ENCODE measurements at regions not wholly inside any gene's neighbourhood (a gene's known extent, or its start where the extent isn't known, plus 50 kb on each side); places are given as distances from the start of the nearest gene placed in this dataset.

DNA sequence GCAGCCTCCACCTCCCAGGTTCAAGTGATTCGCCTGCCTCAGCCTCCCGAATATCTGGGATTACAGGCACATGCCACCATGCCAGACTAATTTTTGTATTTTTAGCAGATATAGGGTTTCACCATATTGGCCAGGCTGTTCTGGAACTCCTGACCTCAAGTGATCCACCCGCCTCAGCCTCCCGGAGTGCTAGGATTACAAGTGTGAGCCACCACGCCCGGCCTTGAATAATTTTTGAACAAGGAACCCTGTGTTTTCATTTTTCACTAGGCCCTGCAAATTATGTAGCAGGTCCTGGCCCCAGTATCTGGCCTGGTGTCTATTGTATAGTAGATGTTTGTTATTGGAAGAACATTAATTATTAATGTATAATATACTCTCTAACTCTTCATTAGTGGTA lies 140.7 kb downstream of the PIK3R1 start:
- H3K9ac ChIP-seq (ENCODE audit: extremely low read depth, low read length, poor library complexity, severe bottlenecking), result no peak overlapping the region
- no peaks in the 10 kb centered on the region for H3K27me3 ChIP-seq (ENCODE audit: control insufficient read depth, insufficient read depth, low read length, poor library complexity, severe bottlenecking)
- Mint-ChIP-seq H3K27me3 (ENCODE audit: insufficient read depth) (no peaks in the 10 kb centered on the region), H3K9me3 (no peaks in the 10 kb centered on the region), H3K4me1 (peaks cover 49% of the 10 kb centered on the region), H3K27ac (no peak overlapping the region), H3K36me3 (ENCODE audit: low read depth) (no peaks in the 10 kb centered on the region), H3K4me3 (no peak overlapping the region)
- H3K27ac ChIP-seq (ENCODE audit: low read depth, low read length), result no peak overlapping the region
- 94 to 100% methylated on average over 6 of the region's 6 CpGs for WGBS, 2 experiments (ENCODE audit: insufficient coverage in 1 of 2, insufficient read length in 1 of 2)
- H3K4me3 ChIP-seq (ENCODE audit: low read length), result no peak overlapping the region
- TF ChIP-seq, protein P1, sequence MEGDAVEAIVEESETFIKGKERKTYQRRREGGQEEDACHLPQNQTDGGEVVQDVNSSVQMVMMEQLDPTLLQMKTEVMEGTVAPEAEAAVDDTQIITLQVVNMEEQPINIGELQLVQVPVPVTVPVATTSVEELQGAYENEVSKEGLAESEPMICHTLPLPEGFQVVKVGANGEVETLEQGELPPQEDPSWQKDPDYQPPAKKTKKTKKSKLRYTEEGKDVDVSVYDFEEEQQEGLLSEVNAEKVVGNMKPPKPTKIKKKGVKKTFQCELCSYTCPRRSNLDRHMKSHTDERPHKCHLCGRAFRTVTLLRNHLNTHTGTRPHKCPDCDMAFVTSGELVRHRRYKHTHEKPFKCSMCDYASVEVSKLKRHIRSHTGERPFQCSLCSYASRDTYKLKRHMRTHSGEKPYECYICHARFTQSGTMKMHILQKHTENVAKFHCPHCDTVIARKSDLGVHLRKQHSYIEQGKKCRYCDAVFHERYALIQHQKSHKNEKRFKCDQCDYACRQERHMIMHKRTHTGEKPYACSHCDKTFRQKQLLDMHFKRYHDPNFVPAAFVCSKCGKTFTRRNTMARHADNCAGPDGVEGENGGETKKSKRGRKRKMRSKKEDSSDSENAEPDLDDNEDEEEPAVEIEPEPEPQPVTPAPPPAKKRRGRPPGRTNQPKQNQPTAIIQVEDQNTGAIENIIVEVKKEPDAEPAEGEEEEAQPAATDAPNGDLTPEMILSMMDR (conservative IDR thresholded peaks at IDR 0.05), result no peak
- peaks cover 12% of the 10 kb centered on the region for H3K4me1 ChIP-seq (ENCODE audit: control insufficient read depth, insufficient read depth, low read length)
- DNase-seq, result no peak
- H3K36me3 ChIP-seq (ENCODE audit: control insufficient read depth, insufficient read depth, low read length), result no peaks in the 10 kb centered on the region
- no peaks in the 10 kb centered on the region for H3K9me3 ChIP-seq (ENCODE audit: control insufficient read depth, low read length)

DNA sequence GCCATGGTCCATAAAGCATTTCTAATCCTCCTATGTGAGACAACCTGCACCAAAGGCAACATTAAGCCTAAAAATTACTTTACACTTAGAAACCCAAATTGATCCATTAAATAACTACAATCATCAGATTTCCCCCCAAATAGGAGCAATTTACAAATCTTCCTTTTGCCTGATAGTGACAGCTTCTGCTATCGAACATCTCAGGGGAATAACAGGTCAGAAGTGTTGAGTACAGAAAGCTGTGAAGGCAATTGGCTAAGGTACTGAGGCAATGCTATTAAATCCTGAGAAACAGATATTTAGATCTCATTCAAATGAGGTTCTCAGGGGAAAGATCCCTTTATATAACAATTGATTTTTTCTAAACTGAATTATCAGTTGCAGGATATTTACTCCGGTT lies 141.1 kb downstream of the PIK3R1 start:
- WGBS, 2 experiments (ENCODE audit: insufficient coverage in 1 of 2, insufficient read length in 1 of 2), result 89 to 100% methylated on average over 1 to 2 of the region's 2 CpGs

DNA sequence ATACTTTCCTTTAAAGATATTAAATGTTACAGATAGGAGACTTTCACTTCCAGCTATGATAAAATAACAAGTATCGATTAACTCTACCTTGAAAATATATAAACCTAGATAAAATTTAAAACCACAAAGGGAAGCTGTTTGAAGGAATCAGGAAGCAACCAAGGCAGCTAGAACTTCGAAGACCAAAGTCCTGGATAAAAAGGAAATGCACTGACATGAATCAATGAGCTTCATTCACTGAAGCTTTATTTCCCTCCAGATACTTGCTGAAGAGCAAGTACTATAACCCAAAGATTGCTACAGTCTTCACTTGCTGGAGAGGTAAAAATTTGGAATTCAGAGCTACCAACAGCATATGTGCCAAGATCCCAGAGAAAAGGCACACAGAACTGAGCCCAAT lies 144.1 kb downstream of the PIK3R1 start:
- 90 to 100% methylated on average over 2 of the region's 2 CpGs for WGBS, 2 experiments (ENCODE audit: insufficient coverage in 1 of 2, insufficient read length in 1 of 2)
- Mint-ChIP-seq H3K9me3 (no peaks in the 10 kb centered on the region), H3K27me3 (ENCODE audit: insufficient read depth) (no peaks in the 10 kb centered on the region)

More for the DNA sequence above, 141.1 kb downstream of the PIK3R1 start:
- H3K27ac Mint-ChIP-seq, result no peak overlapping the region
- Histone ChIP-seq H3K9me3 (ENCODE audit: control insufficient read depth, low read length) (no peaks in the 10 kb centered on the region), H3K4me3 (ENCODE audit: low read length) (no peak overlapping the region), H3K9ac (ENCODE audit: extremely low read depth, low read length, poor library complexity, severe bottlenecking) (no peak overlapping the region), H3K4me1 (ENCODE audit: control insufficient read depth, insufficient read depth, low read length) (peaks cover 9% of the 10 kb centered on the region), H3K36me3 (ENCODE audit: control insufficient read depth, insufficient read depth, low read length) (no peaks in the 10 kb centered on the region), H3K27me3 (ENCODE audit: control insufficient read depth, insufficient read depth, low read length, poor library complexity, severe bottlenecking) (no peaks in the 10 kb centered on the region), H3K27ac (ENCODE audit: low read depth, low read length) (no peak overlapping the region)
- H3K27me3 Mint-ChIP-seq (ENCODE audit: insufficient read depth), result no peaks in the 10 kb centered on the region
- no peaks in the 10 kb centered on the region for H3K36me3 Mint-ChIP-seq (ENCODE audit: low read depth)
- TF ChIP-seq, protein P1 (conservative IDR thresholded peaks at IDR 0.05), result no peak
- DNase-seq, result no peak
- peaks cover 45% of the 10 kb centered on the region for H3K4me1 Mint-ChIP-seq
- no peak overlapping the region for H3K4me3 Mint-ChIP-seq
- no peaks in the 10 kb centered on the region for H3K9me3 Mint-ChIP-seq

More for the DNA sequence above, 144.1 kb downstream of the PIK3R1 start:
- no peak overlapping the region for H3K4me3 ChIP-seq (ENCODE audit: low read length)
- Mint-ChIP-seq H3K27ac (no peak overlapping the region), H3K4me1 (peaks cover 18% of the 10 kb centered on the region), H3K36me3 (ENCODE audit: low read depth) (no peaks in the 10 kb centered on the region), H3K4me3 (no peak overlapping the region)
- H3K27ac ChIP-seq (ENCODE audit: low read depth, low read length), result no peak overlapping the region
- peaks cover 3% of the 10 kb centered on the region for H3K4me1 ChIP-seq (ENCODE audit: control insufficient read depth, insufficient read depth, low read length)
- no peaks in the 10 kb centered on the region for H3K36me3 ChIP-seq (ENCODE audit: control insufficient read depth, insufficient read depth, low read length)
- H3K9me3 ChIP-seq (ENCODE audit: control insufficient read depth, low read length), result no peaks in the 10 kb centered on the region
- H3K27me3 ChIP-seq (ENCODE audit: control insufficient read depth, insufficient read depth, low read length, poor library complexity, severe bottlenecking), result no peaks in the 10 kb centered on the region
- H3K9ac ChIP-seq (ENCODE audit: extremely low read depth, low read length, poor library complexity, severe bottlenecking), result no peak overlapping the region
- TF ChIP-seq, protein P1 (conservative IDR thresholded peaks at IDR 0.05), result no peak
- no peak for DNase-seq
